Left ventricle myocardium inferior (tissue), 1 donor: ENCODE measurements at regions not wholly inside any gene's neighbourhood (a gene's known extent, or its start where the extent isn't known, plus 50 kb on each side); places are given as distances from the start of the nearest gene placed in this dataset.

Experiments
- DNase-seq: peaks from one replicate; pipeline ENCODE4 v3.0.0-alpha.2; 2020
- H3K27ac ChIP-seq: fragments of 200-600 bp; replicated peaks from 2 replicates; pipeline ENCODE4 v1.8.0; 2021
- H3K27me3 ChIP-seq: fragments of 200-600 bp; 2 replicates; pipeline ENCODE4 v1.8.0; 2021; ENCODE audit warnings: low read depth
- H3K36me3 ChIP-seq: fragments of 200-600 bp; 2 replicates; pipeline ENCODE4 v1.8.0; 2021
- H3K4me1 ChIP-seq: fragments of 200-600 bp; 2 replicates; pipeline ENCODE4 v1.8.0; 2021
- H3K4me3 ChIP-seq: fragments of 200-600 bp; 2 replicates; pipeline ENCODE4 v1.8.0; 2021; ENCODE audit warnings: mild to moderate bottlenecking, moderate library complexity
- H3K9me3 ChIP-seq: fragments of 200-600 bp; replicated peaks from 2 replicates; pipeline ENCODE4 v1.8.0; 2021
- CTCF ChIP-seq: fragments of 200-600 bp; IDR thresholded peaks from 2 replicates; pipeline ENCODE4 v1.8.0; 2021; ENCODE audit warnings: antibody characterized with exemption, mild to moderate bottlenecking, borderline replicate concordance
- intact Hi-C: fragments of 100-400 bp; cut with micrococcal nuclease; formaldehyde crosslinking; loops from one replicate; pipeline ENCODE4 v1.11.0; 2022
- donor health status: DM: no; HTN: yes; CAD: no; lungs with severe emphysema.

GRCh38 chr13:72139192-72139591 is 272.2 kb upstream of the DACH1 start:
- no peak overlapping the region for H3K4me3 ChIP-seq
- peaks cover 4% of the 10 kb centered on the region for H3K4me1 ChIP-seq
- intact Hi-C loops, result no loop called here
- no peak for DNase-seq
- H3K27ac ChIP-seq, result no peak overlapping the region
- H3K27me3 ChIP-seq, result no peaks in the 10 kb centered on the region
- no peaks in the 10 kb centered on the region for H3K36me3 ChIP-seq
- no peak for TF ChIP-seq CTCF
- H3K9me3 ChIP-seq, result no peaks in the 10 kb centered on the region

- Histone ChIP-seq H3K9me3 (no peaks in the 10 kb centered on the region), H3K4me1 (no peaks in the 10 kb centered on the region), H3K27me3 (no peaks in the 10 kb centered on the region), H3K27ac (no peak overlapping the region), H3K36me3 (no peaks in the 10 kb centered on the region), H3K4me3 (no peak overlapping the region)
- no peak for TF ChIP-seq CTCF
- intact Hi-C loops, result no loop called here
- DNase-seq, result no peak
Measured at GRCh38 chr13:72132075-72132474, 265.1 kb upstream of the DACH1 start.

GRCh38 chr13:72129117-72129516 is 262.1 kb upstream of the DACH1 start:
- H3K9me3 ChIP-seq, result no peaks in the 10 kb centered on the region
- H3K27ac ChIP-seq, result no peak overlapping the region
- no peak overlapping the region for H3K4me3 ChIP-seq
- TF ChIP-seq CTCF, result no peak
- DNase-seq, result no peak
- H3K36me3 ChIP-seq, result no peaks in the 10 kb centered on the region
- H3K4me1 ChIP-seq, result no peaks in the 10 kb centered on the region
- intact Hi-C loops, result no loop called here
- H3K27me3 ChIP-seq, result no peaks in the 10 kb centered on the region

GRCh38 chr13:72127031-72127430 is 260.0 kb upstream of the DACH1 start:
- no peaks in the 10 kb centered on the region for H3K36me3 ChIP-seq
- intact Hi-C loops, result no loop called here
- no peaks in the 10 kb centered on the region for H3K27me3 ChIP-seq
- no peaks in the 10 kb centered on the region for H3K4me1 ChIP-seq
- no peak overlapping the region for H3K27ac ChIP-seq
- no peaks in the 10 kb centered on the region for H3K9me3 ChIP-seq
- no peak overlapping the region for H3K4me3 ChIP-seq
- no peak for DNase-seq
- TF ChIP-seq CTCF, result no peak

- TF ChIP-seq CTCF, result no peak
- H3K4me1 ChIP-seq, result no peaks in the 10 kb centered on the region
Measured at GRCh38 chr13:72126424-72126823, 259.4 kb upstream of the DACH1 start.

GRCh38 chr13:72125561-72125960 is 258.6 kb upstream of the DACH1 start:
- H3K36me3 ChIP-seq, result no peaks in the 10 kb centered on the region
- intact Hi-C loops, result no loop called here
- H3K27ac ChIP-seq, result no peak overlapping the region
- no peak overlapping the region for H3K4me3 ChIP-seq
- no peak for TF ChIP-seq CTCF
- no peak for DNase-seq
- no peaks in the 10 kb centered on the region for H3K4me1 ChIP-seq
- no peaks in the 10 kb centered on the region for H3K9me3 ChIP-seq
- no peaks in the 10 kb centered on the region for H3K27me3 ChIP-seq

More at GRCh38 chr13:72126424-72126823, 259.4 kb upstream of the DACH1 start:
- Histone ChIP-seq H3K27ac (no peak overlapping the region), H3K36me3 (no peaks in the 10 kb centered on the region), H3K27me3 (no peaks in the 10 kb centered on the region), H3K4me3 (no peak overlapping the region), H3K9me3 (no peaks in the 10 kb centered on the region)
- DNase-seq, result no peak
- intact Hi-C loops, result no loop called here
